ENCODE measurements at regions not wholly inside any gene's neighbourhood (a gene's known extent, or its start where the extent isn't known, plus 50 kb on each side); places are given as distances from the start of the nearest gene placed in this dataset.

- Histone ChIP-seq H3K9me3 (no peaks in the 10 kb centered on the region), H3K27ac (no peak overlapping the region), H3K36me3 (no peaks in the 10 kb centered on the region), H3K4me3 (no peak overlapping the region), H3K4me1 (ENCODE audit: control insufficient read depth in 1 of 2, low read depth in 2 of 2) (no peaks in the 10 kb centered on the region), H3K27me3 (replicated peaks; ENCODE audit: insufficient read depth) (no peaks in the 10 kb centered on the region)
- DNase-seq (ENCODE audit: low spot score): no peak
- no peak for TF ChIP-seq CTCF (IDR thresholded peaks at IDR 0.05)
- ATAC-seq (ENCODE audit: insufficient number of reproducible peaks, low FRiP score, low read depth): no peak
Observed at GRCh38 chr12:126362964-126363363, 1297.7 kb downstream of the AACS start.

GRCh38 chr12:126369487-126370463 is 1304.5 kb downstream of the AACS start:
- DNase-seq (ENCODE audit: low spot score) (no peak), ATAC-seq (ENCODE audit: insufficient number of reproducible peaks, low FRiP score, low read depth) (no peak)
- Histone ChIP-seq H3K27ac (peak overlapping the region; percentile 41 to 55), H3K4me1 (ENCODE audit: control insufficient read depth in 1 of 2, low read depth in 2 of 2) (peaks cover 5 to 14% of the 10 kb centered on the region in 2 donors), H3K9me3 (no peaks in the 10 kb centered on the region), H3K36me3 (no peaks in the 10 kb centered on the region), H3K27me3 (replicated peaks; ENCODE audit: insufficient read depth) (no peaks in the 10 kb centered on the region), H3K4me3 (no peak overlapping the region)
- no peak for TF ChIP-seq CTCF (IDR thresholded peaks at IDR 0.05)

GRCh38 chr12:126383506-126383905 is 1318.3 kb downstream of the AACS start:
- no peaks in the 10 kb centered on the region for H3K27me3 ChIP-seq (replicated peaks; ENCODE audit: insufficient read depth)
- H3K9me3 ChIP-seq: no peaks in the 10 kb centered on the region
- TF ChIP-seq CTCF (IDR thresholded peaks at IDR 0.05): no peak
- H3K4me1 ChIP-seq (ENCODE audit: control insufficient read depth in 1 of 2, low read depth in 2 of 2): no peaks in the 10 kb centered on the region
- H3K4me3 ChIP-seq: no peak overlapping the region
- H3K27ac ChIP-seq: no peak overlapping the region
- H3K36me3 ChIP-seq: no peaks in the 10 kb centered on the region
- ATAC-seq (ENCODE audit: insufficient number of reproducible peaks, low FRiP score, low read depth) (no peak), DNase-seq (ENCODE audit: low spot score) (no peak)

GRCh38 chr12:126384026-126384564 is 1318.9 kb downstream of the AACS start:
- Histone ChIP-seq H3K4me3 (no peak overlapping the region), H3K27me3 (replicated peaks; ENCODE audit: insufficient read depth) (no peaks in the 10 kb centered on the region), H3K27ac (no peak overlapping the region), H3K9me3 (no peaks in the 10 kb centered on the region), H3K36me3 (no peaks in the 10 kb centered on the region), H3K4me1 (ENCODE audit: control insufficient read depth in 1 of 2, low read depth in 2 of 2) (peaks cover 0 to under 1% of the 10 kb centered on the region in 2 donors)
- no peak for TF ChIP-seq CTCF (IDR thresholded peaks at IDR 0.05)
- DNase-seq (ENCODE audit: low spot score) (no peak), ATAC-seq (ENCODE audit: insufficient number of reproducible peaks, low FRiP score, low read depth) (no peak)

GRCh38 chr12:126385785-126386184 is 1320.5 kb downstream of the AACS start:
- no peak for ATAC-seq (ENCODE audit: insufficient number of reproducible peaks, low FRiP score, low read depth)
- H3K4me1 ChIP-seq (ENCODE audit: control insufficient read depth in 1 of 2, low read depth in 2 of 2): peaks cover 0 to 15% of the 10 kb centered on the region in 2 donors
- H3K27me3 ChIP-seq (replicated peaks; ENCODE audit: insufficient read depth): no peaks in the 10 kb centered on the region
- no peak overlapping the region for H3K27ac ChIP-seq
- no peak overlapping the region for H3K4me3 ChIP-seq
- no peaks in the 10 kb centered on the region for H3K9me3 ChIP-seq
- DNase-seq (ENCODE audit: low spot score): no peak
- TF ChIP-seq CTCF (IDR thresholded peaks at IDR 0.05): no peak
- H3K36me3 ChIP-seq: no peaks in the 10 kb centered on the region
